ENCODE measurements at regions not wholly inside any gene's neighbourhood (a gene's known extent, or its start where the extent isn't known, plus 50 kb on each side); places are given as distances from the start of the nearest gene placed in this dataset.

- DNase-seq, result no peak
Observed at GRCh38 chr22:26847816-26848215, 190.4 kb downstream of the MIAT start.

DNA sequence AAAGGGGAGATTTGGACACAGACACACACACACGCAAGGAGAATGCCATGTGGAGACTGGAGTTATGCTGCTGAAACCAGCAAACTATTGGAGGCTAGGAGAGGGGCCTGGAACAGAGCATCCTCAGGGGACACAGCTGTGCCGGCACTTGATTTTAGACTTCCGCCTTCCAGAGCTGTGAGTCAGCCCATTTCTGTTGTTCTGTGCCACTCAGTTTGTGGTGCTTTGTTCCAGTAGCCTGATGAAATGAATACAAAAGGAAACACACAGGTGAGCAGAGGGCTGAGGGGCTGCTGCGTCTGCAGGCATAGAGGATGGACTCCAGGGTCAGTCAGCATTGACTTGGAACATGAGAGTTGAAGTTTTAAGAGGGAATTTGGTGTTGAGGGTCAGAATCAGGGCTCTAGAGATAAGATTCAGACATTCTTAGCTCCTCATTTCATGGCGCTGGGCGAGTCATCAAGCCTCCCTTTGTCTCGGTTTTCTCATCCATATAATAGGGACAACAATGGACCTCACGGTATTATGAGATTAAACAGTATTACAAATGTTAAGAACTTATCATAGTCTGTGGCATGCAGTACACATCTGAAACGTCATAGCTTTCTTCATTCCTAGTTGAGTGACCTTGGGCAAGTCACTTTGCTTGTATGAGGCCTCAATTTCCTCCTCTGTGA, 191.0 kb downstream of the MIAT start:
- DNase-seq, result no peak

DNA sequence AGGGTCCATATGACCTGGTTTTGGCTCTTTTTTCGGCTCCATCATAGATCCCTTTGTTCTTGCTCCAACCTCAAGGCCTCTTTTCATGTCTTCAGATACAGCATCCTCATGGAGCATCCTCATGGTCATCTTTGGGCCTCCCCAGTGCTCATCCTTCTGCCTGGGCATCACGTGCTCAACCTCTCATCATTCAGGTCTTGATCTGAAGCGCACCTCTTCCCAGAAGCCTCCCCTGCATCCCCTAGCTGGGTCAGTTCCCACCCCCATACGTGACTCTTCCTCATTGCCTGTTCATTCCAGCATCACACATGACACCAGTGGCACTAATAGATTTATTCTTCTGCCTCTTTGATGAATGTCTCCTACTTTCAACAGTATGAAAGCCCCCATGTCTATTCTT, 192.2 kb downstream of the MIAT start:
- no peak for DNase-seq

DNA sequence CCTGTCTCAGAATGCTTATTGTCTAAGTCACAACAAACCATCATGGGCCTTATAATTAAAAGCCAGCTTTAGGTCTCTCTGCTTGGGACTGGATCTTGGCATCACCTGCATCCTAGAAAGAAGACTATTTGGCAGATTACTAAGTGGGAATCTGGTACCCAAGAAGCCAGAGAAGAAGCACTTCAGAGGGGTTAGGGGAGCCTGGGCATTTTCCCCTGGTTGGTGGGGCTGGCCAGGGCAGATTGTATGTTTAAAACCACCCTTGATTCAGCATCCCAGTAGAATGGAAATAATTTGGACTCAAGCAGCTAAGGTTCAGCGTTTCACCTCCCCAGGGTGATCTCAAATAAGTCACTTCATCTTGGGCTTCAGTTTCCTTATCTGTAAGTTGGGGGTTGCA, 193.7 kb downstream of the MIAT start:
- no peak for DNase-seq

DNA sequence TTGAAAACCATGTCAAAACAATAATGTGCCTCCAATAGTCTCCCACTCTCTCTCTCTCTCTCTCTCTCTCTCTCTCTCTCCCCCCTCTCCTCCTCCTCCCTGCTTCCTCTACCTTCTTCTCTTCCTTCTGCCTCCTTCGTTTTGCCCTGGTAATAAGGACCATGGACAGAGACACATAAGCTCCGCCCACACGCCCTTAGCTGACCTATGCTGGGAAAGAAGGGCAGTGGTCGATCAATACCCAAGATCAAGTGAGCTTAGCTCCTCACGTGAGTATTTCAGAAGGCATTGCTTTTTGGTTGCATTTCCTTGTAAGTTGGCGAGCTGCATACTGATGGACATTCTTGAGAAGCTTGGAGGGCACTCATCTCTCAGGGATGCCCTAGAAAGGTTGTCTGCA, 194.8 kb downstream of the MIAT start:
- no peak for DNase-seq

GRCh38 chr22:26853071-26853470, 195.7 kb downstream of the MIAT start:
- DNase-seq, result no peak

- DNase-seq, result no peak
Observed at GRCh38 chr22:26853495-26853894, 196.1 kb downstream of the MIAT start.

GRCh38 chr22:26857169-26857568, 199.8 kb downstream of the MIAT start:
- no peak for DNase-seq

- DNase-seq, result no peak
Observed at GRCh38 chr22:26860301-26860700, 202.9 kb downstream of the MIAT start.

- DNase-seq, result no peak
Observed at GRCh38 chr22:26865021-26865420, 207.6 kb downstream of the MIAT start.

- no peak for DNase-seq
Observed at GRCh38 chr22:26883393-26883792, 226.0 kb downstream of the MIAT start.

DNA sequence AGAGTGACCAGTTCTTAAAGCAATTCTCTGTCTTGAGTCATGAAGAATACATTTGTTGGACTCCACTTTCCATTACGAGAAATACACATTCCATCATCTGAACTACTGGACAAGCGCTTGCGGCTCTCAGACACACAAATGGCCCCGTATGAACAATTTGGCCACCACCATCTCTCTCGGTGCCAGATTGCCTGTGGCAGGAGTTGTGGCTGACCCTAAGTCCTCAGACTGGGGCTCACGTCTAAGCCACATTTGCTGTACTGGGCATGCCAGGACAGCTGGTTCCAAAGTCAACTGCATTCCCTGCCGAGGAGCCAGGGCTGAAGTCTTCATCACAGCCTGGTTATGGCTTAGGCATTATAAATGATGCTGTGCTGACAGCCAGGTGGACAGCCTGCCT, 227.5 kb downstream of the MIAT start:
- no peak for DNase-seq

DNA sequence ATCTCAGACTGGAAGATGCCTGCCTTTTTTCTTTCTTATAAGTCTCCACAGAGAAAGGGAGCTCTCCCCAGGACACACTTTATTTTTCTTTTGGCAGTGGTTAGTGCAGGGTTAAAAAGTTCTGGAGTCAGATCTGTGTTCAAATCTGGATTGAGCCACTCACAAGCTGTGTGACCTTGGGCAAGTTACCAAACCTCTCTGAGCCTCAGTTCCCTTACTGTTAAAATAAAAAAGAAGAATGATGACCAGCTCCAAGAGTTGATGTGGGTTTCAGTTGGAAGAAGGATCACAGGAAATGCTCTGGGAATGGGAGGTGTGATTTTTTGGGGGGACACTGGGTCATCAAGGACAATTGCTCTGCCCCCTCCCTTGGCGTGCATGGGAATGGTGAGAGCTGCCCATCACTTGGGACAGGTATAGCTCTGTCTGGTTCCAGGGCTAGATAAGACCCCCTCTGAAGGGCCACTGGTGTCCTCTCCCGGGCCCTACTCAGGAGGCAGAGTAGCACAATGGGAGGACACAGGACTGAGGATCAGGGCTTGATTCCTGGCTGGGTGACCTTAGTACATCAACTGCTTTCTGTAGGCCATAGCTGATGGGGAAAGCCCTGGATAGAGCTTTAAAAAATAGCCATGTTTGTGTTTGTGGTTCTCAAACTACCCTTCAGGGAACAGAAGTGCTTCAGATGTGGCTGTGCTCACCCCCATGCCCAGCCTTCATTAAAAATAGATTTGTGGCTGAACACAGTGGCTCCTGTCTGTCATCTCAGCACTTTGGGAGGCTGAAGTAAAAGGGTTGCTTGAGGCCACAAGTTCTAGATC, 228.3 kb downstream of the MIAT start:
- DNase-seq, result no peak

GRCh38 chr22:26887456-26887855, 230.1 kb downstream of the MIAT start:
- DNase-seq, result no peak

GRCh38 chr22:26887916-26888315, 230.5 kb downstream of the MIAT start:
- no peak for DNase-seq

- no peak for DNase-seq
Observed at GRCh38 chr22:26888887-26889286, 231.5 kb downstream of the MIAT start.

GRCh38 chr22:26889802-26890201, 232.4 kb downstream of the MIAT start:
- DNase-seq, result no peak

DNA sequence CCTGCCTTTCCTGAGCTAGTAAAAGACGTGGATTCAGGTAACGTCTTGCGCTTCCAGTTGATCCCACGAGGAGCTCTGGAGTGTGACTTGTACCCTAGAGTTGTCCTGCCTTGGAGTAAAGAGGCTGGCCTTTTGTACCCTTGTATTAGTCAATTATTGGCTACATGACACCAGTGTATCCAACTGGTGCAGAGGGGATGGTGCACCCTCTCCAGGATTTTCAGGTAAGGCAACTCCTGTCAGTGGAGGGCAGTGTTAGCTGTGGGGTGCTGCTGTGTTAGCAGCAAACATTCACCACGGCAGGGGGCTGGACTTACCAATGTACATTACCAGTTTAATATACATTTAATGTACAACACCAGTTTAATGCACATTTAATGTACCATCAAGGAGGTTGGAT, 233.5 kb downstream of the MIAT start:
- no peak for DNase-seq

DNA sequence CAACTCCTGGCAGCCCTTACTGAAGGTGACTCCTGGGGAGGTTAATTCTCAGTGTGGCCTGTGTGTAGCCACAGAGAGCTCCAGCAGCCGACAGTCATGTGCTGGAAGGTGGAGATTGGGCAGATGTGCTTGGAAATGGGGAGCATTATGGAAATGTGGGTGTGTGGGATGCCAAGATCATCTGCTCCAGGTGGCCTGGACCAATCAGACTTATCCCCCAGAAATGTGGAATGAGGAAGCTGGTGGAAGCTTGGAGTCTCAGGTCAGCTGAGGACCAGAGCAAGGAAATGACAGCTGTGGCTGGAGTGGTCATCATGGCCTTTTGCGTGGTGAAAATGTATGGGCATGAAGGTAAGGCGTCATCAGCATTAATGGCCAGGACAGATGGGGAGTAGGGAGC, 234.0 kb downstream of the MIAT start:
- DNase-seq, result no peak

- DNase-seq, result no peak
Observed at GRCh38 chr22:26892166-26893041, 235.0 kb downstream of the MIAT start.

GRCh38 chr22:26893173-26894110, 236.1 kb downstream of the MIAT start:
- DNase-seq, result no peak

DNA sequence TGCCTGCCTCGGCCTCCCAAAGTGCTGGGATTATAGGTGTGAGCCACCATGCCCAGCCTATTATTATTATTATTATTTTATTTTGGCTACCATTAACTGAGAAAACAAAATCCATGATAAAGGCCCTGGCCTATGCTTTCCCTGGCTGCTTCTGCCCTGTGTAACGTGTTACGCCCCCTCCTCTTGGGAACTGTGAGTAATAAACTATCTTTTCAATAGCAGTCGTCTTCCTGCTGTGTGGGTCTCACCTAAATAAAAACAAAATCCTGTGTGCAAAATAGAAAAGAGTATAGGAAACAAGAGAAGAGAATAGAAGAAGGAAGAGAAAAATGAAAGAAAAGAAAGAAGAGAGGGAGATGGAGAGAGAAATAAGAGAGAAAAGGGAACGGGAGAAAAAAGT, 237.0 kb downstream of the MIAT start:
- no peak for DNase-seq

Data from activated effector memory CD4-positive, alpha-beta T cell treated with anti-CD3 and anti-CD28 coated beads, Interleukin-2, amount 50 U/mL, for 16 hours (primary cell).